ENCODE measurements at regions not wholly inside any gene's neighbourhood (a gene's known extent, or its start where the extent isn't known, plus 50 kb on each side); places are given as distances from the start of the nearest gene placed in this dataset.

DNA sequence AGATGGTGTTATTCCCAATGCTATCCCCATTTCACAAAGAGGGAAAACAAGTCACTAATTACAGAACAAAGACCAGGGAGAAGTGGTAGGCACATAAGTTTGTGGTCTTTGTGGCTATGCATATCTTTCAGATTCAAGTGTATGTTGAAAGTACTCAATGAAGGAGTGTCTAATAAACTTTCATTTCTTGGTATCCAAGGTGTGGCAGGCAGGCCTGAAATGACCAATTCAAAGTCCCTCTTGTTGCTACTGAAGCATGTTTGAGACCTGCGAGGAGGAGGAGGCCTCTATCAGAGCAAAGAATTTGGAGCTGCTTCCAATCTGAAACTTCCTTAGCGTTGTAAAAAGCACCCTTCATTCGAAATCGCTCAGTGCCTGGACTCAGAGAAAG lies 60.9 kb upstream of the KLF7 start:
- no peak for TF ChIP-seq CTCF (IDR thresholded peaks at IDR 0.05; ENCODE audit: insufficient read depth, low read length)
- TF ChIP-seq POLR2AphosphoS5 (IDR thresholded peaks at IDR 0.05; ENCODE audit: low read depth), result no peak
- TF ChIP-seq SPI1 (IDR thresholded peaks at IDR 0.05; ENCODE audit: borderline replicate concordance, low read depth), result no peak
- TF ChIP-seq REST (IDR thresholded peaks at IDR 0.05; ENCODE audit: insufficient replicate concordance, low read depth), result no peak
- no peak for TF ChIP-seq GABPA (IDR thresholded peaks at IDR 0.05; ENCODE audit: low read depth)

Data from HL-60 (cell line).